GM20000 (cell line): ENCODE measurements at regions not wholly inside any gene's neighbourhood (a gene's known extent, or its start where the extent isn't known, plus 50 kb on each side); places are given as distances from the start of the nearest gene placed in this dataset.

Experiments used
- DNase-seq: peaks from one replicate; pipeline ENCODE4 v3.0.0; 2012; ENCODE audit warnings: low spot score
- CTCF ChIP-seq: IDR thresholded peaks from 2 replicates; pipeline ENCODE4 v1.5.1; 2012; ENCODE audit warnings: mild to moderate bottlenecking, control low read depth; ENCODE audit errors: extremely low read depth, missing control alignments

GRCh38 chr1:87560601-87561360 is 232.1 kb downstream of the LMO4 start:
- TF ChIP-seq CTCF = no peak
- no peak for DNase-seq

DNA sequence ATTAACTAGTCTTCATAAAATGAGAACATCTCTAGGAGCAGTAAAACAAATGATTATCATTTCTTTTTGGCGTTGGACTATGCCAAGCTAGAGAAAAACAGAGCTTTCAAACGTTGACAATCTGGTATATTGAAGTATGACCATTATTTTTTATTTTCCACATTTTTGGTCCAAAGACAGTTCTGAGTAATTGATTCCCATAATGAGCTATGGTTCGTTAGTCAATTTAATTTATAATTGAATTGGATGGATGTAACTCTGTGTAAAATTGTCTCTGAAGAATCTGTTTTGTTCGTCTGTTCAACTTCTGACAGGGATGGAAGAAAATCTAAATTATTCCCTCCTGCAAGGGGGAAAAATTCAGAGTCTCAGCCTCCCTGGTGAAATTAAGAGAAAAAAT is 234.5 kb downstream of the LMO4 start:
- no peak for TF ChIP-seq CTCF

GRCh38 chr1:87565861-87566260 is 237.2 kb downstream of the LMO4 start:
- no peak for DNase-seq
- no peak for TF ChIP-seq CTCF

More for the DNA sequence above, 234.5 kb downstream of the LMO4 start:
- no peak for DNase-seq

GRCh38 chr1:87568005-87568404 is 239.3 kb downstream of the LMO4 start:
- no peak for TF ChIP-seq CTCF
- no peak for DNase-seq

DNA sequence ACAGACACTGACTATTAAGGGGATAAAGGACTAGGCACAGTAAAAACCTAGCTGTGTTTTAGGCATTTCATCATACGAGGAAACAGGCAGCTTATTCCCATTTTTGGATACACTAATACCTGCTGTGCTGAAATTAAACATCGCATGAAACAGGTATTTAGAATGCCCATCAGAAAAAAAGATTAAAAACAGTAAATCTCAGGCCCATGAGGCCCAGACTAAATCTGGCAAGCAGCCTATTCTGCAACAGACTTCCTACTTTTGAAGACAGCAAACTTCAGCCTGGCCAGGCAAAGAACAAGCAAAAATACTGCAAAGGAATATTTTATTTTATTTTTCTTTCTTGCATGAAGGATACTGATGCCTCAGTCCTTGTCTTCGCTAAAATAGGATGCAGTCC is 240.2 kb downstream of the LMO4 start:
- TF ChIP-seq CTCF = no peak
- no peak for DNase-seq

DNA sequence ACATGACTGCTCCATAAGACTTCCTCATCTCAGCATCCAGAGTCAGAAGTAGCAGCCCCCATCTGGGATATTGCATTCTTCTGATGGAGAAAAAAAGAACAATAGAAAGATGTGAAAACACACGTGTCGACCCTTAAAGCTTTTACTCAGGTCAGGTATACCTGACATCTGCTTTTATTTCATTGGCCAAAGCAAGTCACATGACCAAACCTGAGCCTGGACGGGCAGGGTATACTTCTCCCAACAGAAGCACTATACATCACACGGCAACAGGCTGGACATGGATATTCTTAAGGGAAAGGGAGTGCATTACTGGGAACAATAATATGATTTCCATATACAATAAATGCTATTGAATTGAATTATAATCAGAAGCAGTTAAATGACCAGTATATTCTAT is 243.3 kb downstream of the LMO4 start:
- no peak for TF ChIP-seq CTCF
- DNase-seq = no peak

DNA sequence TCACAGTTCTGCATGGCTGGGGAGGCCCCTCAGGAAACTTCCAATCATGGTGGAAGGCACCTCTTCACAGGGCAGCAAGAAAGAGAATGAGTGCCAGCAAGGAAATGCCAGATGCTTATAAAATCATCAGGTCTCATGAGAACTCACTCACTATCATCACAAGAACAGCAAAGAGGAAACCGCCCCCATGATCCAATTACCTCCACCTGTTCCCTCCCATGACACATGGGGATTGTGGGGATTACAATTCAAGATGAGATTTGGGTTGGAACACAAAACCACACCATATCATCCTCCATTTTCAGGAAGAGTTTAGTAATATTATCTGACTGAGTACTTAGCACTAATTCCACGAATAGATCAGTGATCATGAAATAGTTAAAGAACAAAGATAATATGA is 244.2 kb downstream of the LMO4 start:
- no peak for TF ChIP-seq CTCF
- no peak for DNase-seq
